GM23248 (cell line): ENCODE measurements at regions not wholly inside any gene's neighbourhood (a gene's known extent, or its start where the extent isn't known, plus 50 kb on each side); places are given as distances from the start of the nearest gene placed in this dataset.

ENCODE experiments used
- DNase-seq: peaks from one replicate; pipeline ENCODE4 v3.0.0-alpha.2; 2015
- H2AFZ ChIP-seq: fragments of 200-600 bp; sonication (generic); 2 replicates; pipeline ENCODE4 v1.6.1; 2016; ENCODE audit warnings: antibody characterized with exemption
- H3F3A ChIP-seq: fragments of 200-600 bp; sonication (generic); 2 replicates; pipeline ENCODE4 v1.6.1; 2016; ENCODE audit warnings: mild to moderate bottlenecking, antibody characterized with exemption, mixed run types; ENCODE audit not compliant: insufficient read depth
- H3K27ac ChIP-seq: fragments of 200-600 bp; sonication (generic); 2 replicates; pipeline ENCODE4 v1.5.1; 2016; ENCODE audit warnings: mild to moderate bottlenecking
- H3K27me3 ChIP-seq: fragments of 200-600 bp; sonication (generic); replicated peaks from 2 replicates; pipeline ENCODE4 v1.6.1; 2016; ENCODE audit warnings: mild to moderate bottlenecking; ENCODE audit not compliant: insufficient read depth
- H3K36me3 ChIP-seq: fragments of 200-600 bp; sonication (generic); 2 replicates; pipeline ENCODE4 v1.6.1; 2016; ENCODE audit warnings: low read depth, mild to moderate bottlenecking
- H3K4me1 ChIP-seq: fragments of 200-600 bp; sonication (generic); 2 replicates; pipeline ENCODE4 v1.6.1; 2016; ENCODE audit warnings: mild to moderate bottlenecking; ENCODE audit not compliant: insufficient read depth
- H3K4me2 ChIP-seq: fragments of 200-600 bp; sonication (generic); one replicate; pipeline ENCODE4 v1.6.1; 2016; ENCODE audit warnings: mild to moderate bottlenecking; ENCODE audit not compliant: unreplicated experiment
- H3K4me3 ChIP-seq: fragments of 200-600 bp; sonication (generic); 2 replicates; pipeline ENCODE4 v1.5.1; 2016; ENCODE audit warnings: mild to moderate bottlenecking
- H3K79me2 ChIP-seq: fragments of 200-600 bp; sonication (generic); 2 replicates; pipeline ENCODE4 v1.6.1; 2016; ENCODE audit warnings: mild to moderate bottlenecking; ENCODE audit not compliant: insufficient read depth
- H3K9ac ChIP-seq: fragments of 200-600 bp; sonication (generic); 2 replicates; pipeline ENCODE4 v1.6.1; 2016; ENCODE audit warnings: mild to moderate bottlenecking
- H3K9me2 ChIP-seq: fragments of 200-600 bp; sonication (generic); 2 replicates; pipeline ENCODE4 v1.6.1; 2016; ENCODE audit warnings: mixed run types, mild to moderate bottlenecking, moderate library complexity; ENCODE audit not compliant: insufficient read depth
- H3K9me3 ChIP-seq: fragments of 200-600 bp; sonication (generic); one replicate; pipeline ENCODE4 v1.6.1; 2017; ENCODE audit warnings: low read depth
- H4K20me1 ChIP-seq: fragments of 200-600 bp; sonication (generic); 2 replicates; pipeline ENCODE4 v1.6.0; 2016; ENCODE audit not compliant: insufficient read depth
- EZH2 ChIP-seq: fragments of 200-600 bp; sonication (generic); IDR thresholded peaks from 2 replicates; pipeline ENCODE4 v1.6.1; 2018; ENCODE audit warnings: antibody characterized with exemption, mild to moderate bottlenecking; ENCODE audit not compliant: insufficient read depth, poor library complexity, severe bottlenecking
- EZH2phosphoT487 ChIP-seq: fragments of 200-600 bp; sonication (generic); IDR thresholded peaks from 2 replicates; pipeline ENCODE4 v1.6.1; 2018; ENCODE audit warnings: antibody characterized with exemption, moderate library complexity, mild to moderate bottlenecking, low read depth; ENCODE audit not compliant: insufficient read depth
- WGBS, 2 experiments: methylation state at CpG; one replicate each; pipeline ENCODE4 v1.1.6; 2015 to 2017; ENCODE audit warnings: low lambda C conversion rate in 2 of 2, low coverage in 1 of 2; ENCODE audit errors: missing lambda C conversion rate in 2 of 2; 5-methylcytosine and 5-hydroxymethylcytosine counted together
- in situ Hi-C: fragments of 300-500 bp; cut with MboI; formaldehyde crosslinking; loops from 2 replicates; pipeline ENCODE4 v1.15.0; 2020

DNA sequence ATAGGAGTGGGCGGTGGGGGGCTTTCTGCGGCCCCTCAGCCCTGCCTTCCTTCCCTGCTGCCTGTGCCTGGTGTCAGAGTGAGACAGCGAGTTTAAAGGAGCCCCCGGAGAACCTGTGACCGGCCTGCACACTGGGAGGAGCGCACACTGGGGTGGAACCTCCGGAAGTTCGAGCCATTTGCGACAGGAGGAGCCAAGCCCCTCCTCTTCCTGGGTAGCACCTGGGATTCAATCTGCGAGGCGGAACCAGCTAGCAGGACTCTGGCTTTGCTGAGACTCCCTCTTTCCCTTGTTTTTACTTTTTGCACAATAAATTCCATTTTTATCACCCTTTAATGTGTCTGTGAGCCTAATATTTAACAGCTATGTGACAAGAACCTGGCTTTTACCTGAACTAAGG lies 540.6 kb downstream of the NPHP4 start:
- Histone ChIP-seq H3K79me2 (no peaks in the 10 kb centered on the region), H3K9me3 (no peaks in the 10 kb centered on the region), H4K20me1 (no peaks in the 10 kb centered on the region), H3K36me3 (no peaks in the 10 kb centered on the region), H3K27ac (no peak overlapping the region), H3K4me2 (no peak overlapping the region), H3F3A (no peaks in the 10 kb centered on the region), H3K4me1 (no peaks in the 10 kb centered on the region), H3K27me3 (no peaks in the 10 kb centered on the region), H3K9ac (no peak overlapping the region), H3K4me3 (no peak overlapping the region), H2AFZ (no peak overlapping the region), H3K9me2 (no peaks in the 10 kb centered on the region)
- 39 to 45% methylated on average over 11 of the region's 11 CpGs for WGBS, 2 experiments
- no peak for TF ChIP-seq EZH2phosphoT487
- TF ChIP-seq EZH2, result no peak
- in situ Hi-C loops, result no loop called here
- no peak for DNase-seq

DNA sequence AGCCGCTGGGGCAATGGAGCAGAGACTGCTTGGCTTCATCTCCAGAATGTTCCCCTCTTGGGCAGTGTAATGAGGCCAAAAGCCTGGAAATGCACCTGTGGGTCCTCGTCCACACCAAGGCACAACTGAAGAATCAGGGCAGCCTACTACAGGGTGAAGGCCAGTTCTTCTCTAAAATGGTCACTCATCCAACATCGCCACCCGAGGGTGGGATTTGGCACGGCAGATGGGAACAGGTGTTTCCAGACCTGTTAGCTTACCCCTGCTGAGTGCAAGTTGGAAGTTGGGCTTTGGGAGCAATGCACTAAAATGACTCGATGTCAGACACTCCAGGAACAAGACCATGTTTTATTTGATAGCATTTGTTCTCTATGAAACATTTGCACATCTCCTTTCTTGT lies 543.7 kb downstream of the NPHP4 start:
- Histone ChIP-seq H3F3A (no peaks in the 10 kb centered on the region), H3K27me3 (no peaks in the 10 kb centered on the region), H3K9me2 (no peaks in the 10 kb centered on the region), H3K27ac (no peak overlapping the region), H3K4me2 (no peak overlapping the region), H3K4me3 (no peak overlapping the region), H3K79me2 (no peaks in the 10 kb centered on the region), H4K20me1 (no peaks in the 10 kb centered on the region), H3K9me3 (no peaks in the 10 kb centered on the region), H3K9ac (no peak overlapping the region), H3K36me3 (no peaks in the 10 kb centered on the region), H3K4me1 (no peaks in the 10 kb centered on the region), H2AFZ (no peak overlapping the region)
- in situ Hi-C loops, result no loop called here
- WGBS, 2 experiments, result 12 to 19% methylated on average over 6 of the region's 6 CpGs
- no peak for TF ChIP-seq EZH2
- no peak for TF ChIP-seq EZH2phosphoT487
- no peak for DNase-seq

DNA sequence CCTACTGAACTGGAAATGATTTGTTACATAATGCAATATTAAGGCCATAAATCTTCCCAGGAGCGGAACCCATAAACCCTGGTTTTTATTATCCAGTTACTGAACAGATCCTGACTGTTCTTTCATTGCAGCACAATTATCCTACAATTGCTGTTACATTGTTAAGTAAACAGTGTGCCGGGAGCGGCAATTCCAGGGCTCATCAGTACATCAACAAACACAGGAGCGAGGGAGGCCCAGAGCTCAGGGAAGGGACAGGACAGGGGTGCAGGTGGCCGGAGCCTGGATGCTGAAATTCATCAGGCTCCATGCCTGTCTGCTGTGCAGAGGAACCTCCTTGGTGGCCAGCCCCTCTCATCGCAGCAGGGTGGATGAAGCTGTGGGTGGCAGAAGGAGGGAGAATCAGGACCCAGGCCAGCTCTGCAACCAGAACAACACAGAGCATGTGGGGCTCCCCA lies 544.7 kb downstream of the NPHP4 start:
- Histone ChIP-seq H3K4me2 (no peak overlapping the region), H3K9me3 (no peaks in the 10 kb centered on the region), H3K27me3 (no peaks in the 10 kb centered on the region), H3K36me3 (no peaks in the 10 kb centered on the region), H3K4me1 (no peaks in the 10 kb centered on the region), H3F3A (no peaks in the 10 kb centered on the region), H3K9me2 (no peaks in the 10 kb centered on the region), H4K20me1 (no peaks in the 10 kb centered on the region), H3K9ac (no peak overlapping the region), H3K79me2 (no peaks in the 10 kb centered on the region), H3K27ac (no peak overlapping the region), H3K4me3 (no peak overlapping the region), H2AFZ (no peak overlapping the region)
- in situ Hi-C loops, result no loop called here
- no peak for TF ChIP-seq EZH2phosphoT487
- no peak for TF ChIP-seq EZH2
- WGBS, 2 experiments, result 3 to 8% methylated on average over 6 of the region's 6 CpGs
- DNase-seq, result no peak

DNA sequence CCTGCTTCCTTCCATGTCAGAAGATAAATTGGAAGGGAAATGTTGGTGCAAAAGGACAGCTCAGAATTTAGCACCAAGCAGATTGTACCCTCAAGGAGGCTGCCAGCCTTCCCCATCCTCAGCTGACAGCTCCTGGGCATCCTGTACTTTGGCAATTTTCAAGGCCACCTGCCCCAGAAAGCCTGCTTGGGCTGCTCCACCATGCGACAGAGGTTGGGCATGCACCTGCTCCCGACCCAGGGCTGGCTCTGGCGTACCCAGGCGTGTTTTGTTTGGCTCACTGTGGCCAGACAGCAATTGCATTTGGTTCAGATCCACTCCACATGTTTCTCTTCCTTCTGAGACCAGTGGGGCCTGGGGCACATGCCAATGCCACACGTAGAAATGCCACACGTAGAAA lies 547.8 kb downstream of the NPHP4 start:
- H4K20me1 ChIP-seq, result no peaks in the 10 kb centered on the region
- no peak for DNase-seq
- H3F3A ChIP-seq, result no peaks in the 10 kb centered on the region
- H3K4me3 ChIP-seq, result no peak overlapping the region
- no peaks in the 10 kb centered on the region for H3K36me3 ChIP-seq
- no peaks in the 10 kb centered on the region for H3K9me2 ChIP-seq
- 27 to 41% methylated on average over 6 of the region's 6 CpGs for WGBS, 2 experiments
- H3K9ac ChIP-seq, result no peak overlapping the region
- no peaks in the 10 kb centered on the region for H3K9me3 ChIP-seq
- H2AFZ ChIP-seq, result no peak overlapping the region
- no peaks in the 10 kb centered on the region for H3K79me2 ChIP-seq
- H3K4me1 ChIP-seq, result no peaks in the 10 kb centered on the region
- H3K4me2 ChIP-seq, result no peak overlapping the region
- H3K27me3 ChIP-seq, result no peaks in the 10 kb centered on the region
- TF ChIP-seq EZH2 (no peak), EZH2phosphoT487 (no peak)
- no peak overlapping the region for H3K27ac ChIP-seq
- in situ Hi-C loops, result no loop called here

- no peak overlapping the region for H3K9ac ChIP-seq
- in situ Hi-C loops, result no loop called here
- no peak overlapping the region for H3K27ac ChIP-seq
- no peak overlapping the region for H3K4me3 ChIP-seq
- no peaks in the 10 kb centered on the region for H3K9me2 ChIP-seq
- no peak overlapping the region for H3K4me2 ChIP-seq
- H4K20me1 ChIP-seq, result no peaks in the 10 kb centered on the region
- H2AFZ ChIP-seq, result no peak overlapping the region
- WGBS, 2 experiments, result 26 to 48% methylated on average over 2 of the region's 2 CpGs
- DNase-seq, result no peak
- H3K27me3 ChIP-seq, result no peaks in the 10 kb centered on the region
- TF ChIP-seq EZH2, result no peak
- no peak for TF ChIP-seq EZH2phosphoT487
- no peaks in the 10 kb centered on the region for H3K9me3 ChIP-seq
- no peaks in the 10 kb centered on the region for H3K79me2 ChIP-seq
- no peaks in the 10 kb centered on the region for H3K4me1 ChIP-seq
- no peaks in the 10 kb centered on the region for H3K36me3 ChIP-seq
- no peaks in the 10 kb centered on the region for H3F3A ChIP-seq
These were observed 555.4 kb downstream of the NPHP4 start for GRCh38 chr1:5436808-5437207.
